Liver (tissue), 8 donors: ENCODE measurements at regions not wholly inside any gene's neighbourhood (a gene's known extent, or its start where the extent isn't known, plus 50 kb on each side); places are given as distances from the start of the nearest gene placed in this dataset.

Source experiments
- DNase-seq: peaks from one replicate; pipeline ENCODE4 v3.0.0-alpha.2; 2017; ENCODE audit warnings: low spot score
- H3K27ac ChIP-seq, 2 donors: one replicate each; pipeline ENCODE4 v1.7.0; 2013; ENCODE audit warnings: inconsistent platforms in 2 of 2, low read length in 2 of 2, control low read depth in 1 of 2, low read depth in 1 of 2, mild to moderate bottlenecking in 1 of 2
- H3K27me3 ChIP-seq, 4 donors: one replicate each; pipeline versions ENCODE4 v1.6.1 to v1.7.0; 2013; ENCODE audit warnings: low read length in 3 of 4, inconsistent platforms in 1 of 4, mild to moderate bottlenecking in 1 of 4, moderate library complexity in 1 of 4; ENCODE audit not compliant: control insufficient read depth in 4 of 4, insufficient read depth in 4 of 4
- H3K36me3 ChIP-seq, 4 donors: one replicate each; pipeline versions ENCODE4 v1.6.1 to v1.7.0; 2013; ENCODE audit warnings: low read length in 3 of 4, mild to moderate bottlenecking in 3 of 4, low read depth in 1 of 4, moderate library complexity in 1 of 4; ENCODE audit not compliant: control insufficient read depth in 4 of 4, insufficient read depth in 3 of 4
- H3K4me1 ChIP-seq, 4 donors: one replicate each; pipeline versions ENCODE4 v1.6.1 to v1.7.0; 2013; ENCODE audit warnings: low read length in 3 of 4, mild to moderate bottlenecking in 3 of 4, moderate library complexity in 1 of 4; ENCODE audit not compliant: control insufficient read depth in 4 of 4, insufficient read depth in 4 of 4
- H3K4me3 ChIP-seq, 3 donors: one replicate each; pipeline versions ENCODE4 v1.6.1 to v1.7.0; 2013; ENCODE audit warnings: low read length in 3 of 3, control low read depth in 1 of 3, low read depth in 1 of 3, mild to moderate bottlenecking in 1 of 3
- H3K9ac ChIP-seq, 2 donors: one replicate each; pipeline ENCODE4 v1.7.0; 2013; ENCODE audit warnings: low read length in 2 of 2, mild to moderate bottlenecking in 2 of 2, moderate library complexity in 2 of 2, control low read depth in 1 of 2, low read depth in 1 of 2
- H3K9me3 ChIP-seq, 4 donors: one replicate each; pipeline versions ENCODE4 v1.6.1 to v1.7.0; 2013; ENCODE audit warnings: low read length in 3 of 4; ENCODE audit not compliant: control insufficient read depth in 4 of 4
- EGR1 ChIP-seq, 2 donors: IDR thresholded peaks; 2 replicates each; pipeline ENCODE4 v1.6.1; 2016 to 2018; ENCODE audit warnings: antibody characterized with exemption in 2 of 2, low read depth in 2 of 2
- FOXA1 ChIP-seq: IDR thresholded peaks from 2 replicates; pipeline ENCODE4 v1.6.1; 2016; ENCODE audit warnings: antibody characterized with exemption
- FOXA2 ChIP-seq: IDR thresholded peaks from 2 replicates; pipeline ENCODE4 v1.6.1; 2016; ENCODE audit warnings: antibody characterized with exemption
- GABPA ChIP-seq, 2 donors: IDR thresholded peaks in 1 of 2; conservative IDR thresholded peaks in 1 of 2; 2 replicates each; pipeline ENCODE4 v1.6.1; 2016; ENCODE audit warnings: antibody characterized with exemption in 2 of 2, mild to moderate bottlenecking in 1 of 2, moderate library complexity in 1 of 2
- HNF4A ChIP-seq, 2 donors: conservative IDR thresholded peaks; 2 replicates each; pipeline ENCODE4 v1.6.1; 2016; ENCODE audit warnings: antibody characterized with exemption in 2 of 2, mild to moderate bottlenecking in 2 of 2
- HNF4G ChIP-seq: IDR thresholded peaks from 2 replicates; pipeline ENCODE4 v1.6.1; 2016; ENCODE audit warnings: antibody characterized with exemption
- JUND ChIP-seq, 2 donors: IDR thresholded peaks; 2 replicates each; pipeline ENCODE4 v1.6.1; 2016; ENCODE audit warnings: antibody characterized with exemption in 2 of 2
- NR2F2 ChIP-seq: IDR thresholded peaks from 2 replicates; pipeline ENCODE4 v1.6.1; 2016; ENCODE audit warnings: antibody characterized with exemption
- RAD21 ChIP-seq, 2 donors: IDR thresholded peaks; 2 replicates each; pipeline ENCODE4 v1.6.1; 2016; ENCODE audit warnings: antibody characterized with exemption in 2 of 2, mild to moderate bottlenecking in 2 of 2
- RXRA ChIP-seq, 2 donors: IDR thresholded peaks; 2 replicates each; pipeline ENCODE4 v1.6.1; 2017 to 2018; ENCODE audit warnings: antibody characterized with exemption in 2 of 2, mild to moderate bottlenecking in 1 of 2
- SP1 ChIP-seq: IDR thresholded peaks from 2 replicates; pipeline ENCODE4 v1.6.1; 2018; ENCODE audit warnings: antibody characterized with exemption, mild to moderate bottlenecking
- TAF1 ChIP-seq: conservative IDR thresholded peaks from 2 replicates; pipeline ENCODE4 v1.6.1; 2016; ENCODE audit warnings: antibody characterized with exemption, mild to moderate bottlenecking
- YY1 ChIP-seq: IDR thresholded peaks from 2 replicates; pipeline ENCODE4 v1.6.1; 2016; ENCODE audit warnings: antibody characterized with exemption, mild to moderate bottlenecking
- WGBS: extraction: QIAGEN DNeasy Blood & Tissue Kit; methylation state at CpG from one replicate; pipeline ENCODE4 v1.1.7; 2013; 5-methylcytosine and 5-hydroxymethylcytosine counted together
- TF ChIP-seq, protein P1 (sequence below): IDR thresholded peaks from 2 replicates; pipeline ENCODE4 v1.6.1; 2016; ENCODE audit warnings: antibody characterized with exemption
- TF ChIP-seq, protein P2 (sequence below): IDR thresholded peaks from 2 replicates; pipeline ENCODE4 v1.6.1; 2016; ENCODE audit warnings: antibody characterized with exemption
- TF ChIP-seq, protein P3 (sequence below): IDR thresholded peaks from 2 replicates; pipeline ENCODE4 v1.6.1; 2016; ENCODE audit warnings: antibody characterized with exemption
- TF ChIP-seq, protein P4 (sequence below): fragments of 150-350 bp; IDR thresholded peaks from 2 replicates; pipeline ENCODE4 v1.5.1; 2017; ENCODE audit warnings: improper control_type of control experiment, low read depth, low read length; ENCODE audit not compliant: missing input control
- donor health status: healthy.
- donor health status: healthy.
- donor health status: healthy.
- donor health status: healthy.
- donor health status: healthy.

DNA sequence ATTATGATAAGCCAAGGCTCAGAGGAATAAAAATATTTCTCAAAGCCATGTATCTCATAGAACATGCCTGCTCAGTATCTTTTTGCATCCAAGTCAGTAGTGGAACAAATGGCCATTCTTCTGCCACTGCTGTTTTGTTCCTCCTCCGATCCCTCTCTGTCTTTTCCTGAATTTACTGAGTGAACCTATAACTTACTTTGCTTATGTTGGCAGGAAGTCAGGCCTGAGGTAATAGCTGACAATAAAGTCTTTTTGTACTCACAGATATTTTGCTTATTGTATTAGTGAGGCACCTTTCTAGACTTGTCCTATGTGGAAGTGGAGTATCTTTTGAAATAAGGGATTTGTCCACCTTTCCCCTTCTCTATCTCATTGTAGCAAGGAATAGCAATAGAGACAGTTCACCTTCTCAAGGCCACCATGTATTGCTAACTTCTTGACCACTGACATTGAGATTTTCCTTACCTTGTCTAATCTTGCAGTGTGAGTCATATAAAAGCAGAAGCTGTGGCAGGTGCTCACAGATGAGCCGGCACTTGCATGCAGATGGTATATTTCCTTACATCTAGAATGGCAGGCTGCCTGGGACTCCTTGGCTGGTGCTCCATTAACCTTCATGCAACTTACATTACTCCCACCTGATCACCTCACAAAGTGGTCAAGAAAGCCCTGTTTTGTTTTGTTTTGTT, 68.2 kb downstream of the AGTR2 start:
- H3K27me3 ChIP-seq: no peaks in the 10 kb centered on the region
- no peak for DNase-seq
- H3K4me1 ChIP-seq: no peaks in the 10 kb centered on the region
- no peaks in the 10 kb centered on the region for H3K36me3 ChIP-seq
- H3K27ac ChIP-seq: no peak overlapping the region
- TF ChIP-seq FOXA2: no peak
- peaks cover 0 to 2% (median 0%) of the 10 kb centered on the region in 4 donors for H3K9me3 ChIP-seq
- no peak overlapping the region for H3K9ac ChIP-seq
- no peak overlapping the region for H3K4me3 ChIP-seq
- WGBS: 82% methylated on average over 2 of the region's 2 CpGs

DNA sequence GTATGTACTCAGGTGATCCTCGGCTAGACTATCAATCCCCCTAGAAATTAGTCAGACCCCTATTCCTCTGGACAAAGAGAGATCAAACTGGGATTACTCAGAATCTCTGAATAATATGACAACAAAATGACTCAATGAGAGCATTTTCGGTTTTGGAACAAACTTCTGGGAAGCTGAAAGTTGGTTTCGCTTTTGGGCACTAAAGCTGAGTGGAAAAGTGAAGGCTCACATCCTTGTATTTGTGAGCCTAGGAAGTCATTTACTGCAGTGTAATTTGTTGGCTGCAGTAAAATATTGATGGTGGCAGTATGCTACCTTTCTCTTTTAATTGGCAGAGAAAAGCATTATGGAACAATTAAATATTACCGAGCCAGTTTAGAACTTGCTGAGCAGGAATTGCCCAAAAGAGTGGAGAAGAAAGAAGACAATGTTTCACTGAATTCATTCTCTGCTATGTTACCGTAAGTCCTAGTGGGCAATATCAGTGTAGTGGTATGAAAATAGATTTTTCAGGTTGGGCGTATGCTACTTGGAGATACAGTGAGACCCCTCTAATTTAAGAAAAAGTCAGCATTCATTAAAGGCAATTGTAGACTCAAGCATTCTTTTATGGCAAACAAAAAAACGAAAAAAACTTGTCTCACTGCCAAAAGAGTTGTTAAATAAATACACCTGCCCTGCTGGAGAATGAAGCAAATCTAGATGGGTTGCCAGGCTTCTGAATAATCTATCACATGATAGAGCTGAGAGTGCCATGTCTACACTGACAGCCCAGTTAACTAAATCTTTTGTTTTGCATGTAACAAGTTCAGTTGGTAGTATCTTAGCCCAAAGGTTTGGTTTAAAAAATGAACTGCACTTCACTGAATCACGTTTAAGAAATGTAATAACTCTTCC, 69.6 kb downstream of the AGTR2 start:
- H3K27ac ChIP-seq: no peak overlapping the region
- H3K36me3 ChIP-seq: no peaks in the 10 kb centered on the region
- H3K9ac ChIP-seq: no peak overlapping the region
- H3K4me3 ChIP-seq: no peak overlapping the region
- no peaks in the 10 kb centered on the region for H3K4me1 ChIP-seq
- no peak for TF ChIP-seq RXRA (IDR thresholded peaks at IDR 0.05)
- no peak for TF ChIP-seq SP1
- no peak for TF ChIP-seq HNF4A (conservative IDR thresholded peaks at IDR 0.05)
- TF ChIP-seq, protein P1, sequence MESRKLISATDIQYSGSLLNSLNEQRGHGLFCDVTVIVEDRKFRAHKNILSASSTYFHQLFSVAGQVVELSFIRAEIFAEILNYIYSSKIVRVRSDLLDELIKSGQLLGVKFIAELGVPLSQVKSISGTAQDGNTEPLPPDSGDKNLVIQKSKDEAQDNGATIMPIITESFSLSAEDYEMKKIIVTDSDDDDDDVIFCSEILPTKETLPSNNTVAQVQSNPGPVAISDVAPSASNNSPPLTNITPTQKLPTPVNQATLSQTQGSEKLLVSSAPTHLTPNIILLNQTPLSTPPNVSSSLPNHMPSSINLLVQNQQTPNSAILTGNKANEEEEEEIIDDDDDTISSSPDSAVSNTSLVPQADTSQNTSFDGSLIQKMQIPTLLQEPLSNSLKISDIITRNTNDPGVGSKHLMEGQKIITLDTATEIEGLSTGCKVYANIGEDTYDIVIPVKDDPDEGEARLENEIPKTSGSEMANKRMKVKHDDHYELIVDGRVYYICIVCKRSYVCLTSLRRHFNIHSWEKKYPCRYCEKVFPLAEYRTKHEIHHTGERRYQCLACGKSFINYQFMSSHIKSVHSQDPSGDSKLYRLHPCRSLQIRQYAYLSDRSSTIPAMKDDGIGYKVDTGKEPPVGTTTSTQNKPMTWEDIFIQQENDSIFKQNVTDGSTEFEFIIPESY: no peak
- no peak for TF ChIP-seq FOXA2
- TF ChIP-seq YY1: no peak
- no peak for TF ChIP-seq RAD21 (IDR thresholded peaks at IDR 0.05)
- TF ChIP-seq NR2F2: no peak
- no peak for TF ChIP-seq HNF4G
- TF ChIP-seq GABPA (IDR thresholded peaks at IDR 0.05 in 1 of 2, conservative IDR thresholded peaks at IDR 0.05 in 1 of 2): no peak
- TF ChIP-seq, protein P2, sequence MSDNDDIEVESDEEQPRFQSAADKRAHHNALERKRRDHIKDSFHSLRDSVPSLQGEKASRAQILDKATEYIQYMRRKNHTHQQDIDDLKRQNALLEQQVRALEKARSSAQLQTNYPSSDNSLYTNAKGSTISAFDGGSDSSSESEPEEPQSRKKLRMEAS: no peak
- no peak for TF ChIP-seq JUND (IDR thresholded peaks at IDR 0.05)
- TF ChIP-seq EGR1 (IDR thresholded peaks at IDR 0.05; ENCODE audit: low read depth in 2 of 2): no peak
- TF ChIP-seq FOXA1: no peak
- no peak for TF ChIP-seq TAF1
- TF ChIP-seq, protein P3, sequence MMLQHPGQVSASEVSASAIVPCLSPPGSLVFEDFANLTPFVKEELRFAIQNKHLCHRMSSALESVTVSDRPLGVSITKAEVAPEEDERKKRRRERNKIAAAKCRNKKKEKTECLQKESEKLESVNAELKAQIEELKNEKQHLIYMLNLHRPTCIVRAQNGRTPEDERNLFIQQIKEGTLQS: no peak
- TF ChIP-seq, protein P4, sequence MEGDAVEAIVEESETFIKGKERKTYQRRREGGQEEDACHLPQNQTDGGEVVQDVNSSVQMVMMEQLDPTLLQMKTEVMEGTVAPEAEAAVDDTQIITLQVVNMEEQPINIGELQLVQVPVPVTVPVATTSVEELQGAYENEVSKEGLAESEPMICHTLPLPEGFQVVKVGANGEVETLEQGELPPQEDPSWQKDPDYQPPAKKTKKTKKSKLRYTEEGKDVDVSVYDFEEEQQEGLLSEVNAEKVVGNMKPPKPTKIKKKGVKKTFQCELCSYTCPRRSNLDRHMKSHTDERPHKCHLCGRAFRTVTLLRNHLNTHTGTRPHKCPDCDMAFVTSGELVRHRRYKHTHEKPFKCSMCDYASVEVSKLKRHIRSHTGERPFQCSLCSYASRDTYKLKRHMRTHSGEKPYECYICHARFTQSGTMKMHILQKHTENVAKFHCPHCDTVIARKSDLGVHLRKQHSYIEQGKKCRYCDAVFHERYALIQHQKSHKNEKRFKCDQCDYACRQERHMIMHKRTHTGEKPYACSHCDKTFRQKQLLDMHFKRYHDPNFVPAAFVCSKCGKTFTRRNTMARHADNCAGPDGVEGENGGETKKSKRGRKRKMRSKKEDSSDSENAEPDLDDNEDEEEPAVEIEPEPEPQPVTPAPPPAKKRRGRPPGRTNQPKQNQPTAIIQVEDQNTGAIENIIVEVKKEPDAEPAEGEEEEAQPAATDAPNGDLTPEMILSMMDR: no peak
- no peaks in the 10 kb centered on the region for H3K27me3 ChIP-seq
- H3K9me3 ChIP-seq: no peaks in the 10 kb centered on the region
- no peak for DNase-seq
- 64% methylated on average over 8 of the region's 8 CpGs for WGBS
